ENCODE measurements at regions not wholly inside any gene's neighbourhood (a gene's known extent, or its start where the extent isn't known, plus 50 kb on each side); places are given as distances from the start of the nearest gene placed in this dataset.
"Not testable (repeated sequence)": the region's sequence is repeated elsewhere in the genome, so short reads cannot be mapped to it uniquely, and the experiment has no call there.

DNA sequence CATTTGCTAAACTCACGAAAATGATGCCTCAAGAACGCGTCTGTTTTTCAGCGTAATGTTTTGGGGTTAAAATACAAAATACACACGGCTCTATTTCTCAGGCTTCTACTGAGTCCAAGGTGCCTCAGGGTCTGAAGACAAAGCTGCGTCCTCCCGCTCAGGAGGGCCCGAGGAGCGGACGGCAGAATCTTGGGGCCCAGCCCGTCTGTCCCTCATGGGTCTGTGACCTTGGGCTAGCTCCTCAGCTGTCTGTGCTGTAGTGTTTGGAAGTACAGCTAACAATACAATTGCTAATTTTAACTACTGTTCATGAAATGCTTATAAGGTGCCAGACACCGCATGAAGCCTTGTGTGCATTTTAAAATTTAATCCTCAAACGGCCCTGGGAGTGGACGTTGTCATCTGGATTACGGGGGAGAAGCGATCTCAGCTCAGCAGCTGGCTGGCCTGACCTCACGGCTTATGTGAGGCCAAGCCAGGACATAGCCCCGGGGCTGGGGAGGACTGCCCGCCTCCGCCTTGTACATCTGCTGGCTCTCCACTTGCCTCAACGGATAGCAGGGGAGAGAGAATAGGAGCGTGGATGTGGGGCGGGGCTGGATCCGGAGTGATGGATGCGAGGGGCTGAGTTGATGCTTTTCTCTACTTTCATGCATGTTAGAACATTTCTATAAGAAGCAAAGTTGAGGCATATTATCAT lies 357.4 kb downstream of the GLRX3 start:
- DNase-seq: no peak

DNA sequence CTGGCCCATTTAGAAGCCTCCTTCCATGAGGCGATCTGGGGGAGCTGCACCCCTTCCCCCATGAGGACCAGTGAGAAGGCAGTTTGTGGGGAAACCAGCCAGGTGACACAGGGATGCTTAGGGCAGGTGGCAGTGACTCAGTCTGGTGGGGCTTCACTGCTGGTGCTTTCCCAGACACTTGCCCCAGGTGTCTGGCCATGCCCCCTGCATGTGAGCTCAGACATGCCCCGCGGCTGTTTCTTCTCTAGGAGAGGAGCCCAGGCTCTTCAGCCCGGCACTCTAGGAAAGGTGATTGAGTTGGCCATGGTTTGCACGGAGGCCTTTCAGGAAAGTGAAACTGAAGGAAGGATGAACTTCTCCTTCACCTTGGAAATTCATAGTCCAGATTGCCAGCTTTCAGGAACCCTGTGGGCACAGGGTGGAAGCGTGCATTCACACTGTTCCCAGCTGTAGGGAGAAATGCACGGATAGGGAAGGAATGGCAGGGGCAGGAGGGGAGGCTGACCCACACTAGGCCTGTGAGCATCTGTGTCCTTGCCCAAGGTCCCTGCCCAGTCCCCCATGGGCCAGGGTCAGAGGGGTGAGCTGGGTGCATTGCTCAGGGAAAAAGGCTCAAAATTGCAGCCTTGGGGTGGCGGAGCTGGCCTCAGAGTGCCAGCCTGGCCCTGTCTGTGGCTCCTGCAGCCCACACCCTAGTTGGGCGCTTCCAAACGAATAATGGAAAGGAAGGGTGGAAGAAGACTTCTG lies 359.1 kb downstream of the GLRX3 start:
- no peak for DNase-seq

GRCh38 chr10:130495891-130496636 lies 359.9 kb downstream of the GLRX3 start:
- DNase-seq: no peak

DNA sequence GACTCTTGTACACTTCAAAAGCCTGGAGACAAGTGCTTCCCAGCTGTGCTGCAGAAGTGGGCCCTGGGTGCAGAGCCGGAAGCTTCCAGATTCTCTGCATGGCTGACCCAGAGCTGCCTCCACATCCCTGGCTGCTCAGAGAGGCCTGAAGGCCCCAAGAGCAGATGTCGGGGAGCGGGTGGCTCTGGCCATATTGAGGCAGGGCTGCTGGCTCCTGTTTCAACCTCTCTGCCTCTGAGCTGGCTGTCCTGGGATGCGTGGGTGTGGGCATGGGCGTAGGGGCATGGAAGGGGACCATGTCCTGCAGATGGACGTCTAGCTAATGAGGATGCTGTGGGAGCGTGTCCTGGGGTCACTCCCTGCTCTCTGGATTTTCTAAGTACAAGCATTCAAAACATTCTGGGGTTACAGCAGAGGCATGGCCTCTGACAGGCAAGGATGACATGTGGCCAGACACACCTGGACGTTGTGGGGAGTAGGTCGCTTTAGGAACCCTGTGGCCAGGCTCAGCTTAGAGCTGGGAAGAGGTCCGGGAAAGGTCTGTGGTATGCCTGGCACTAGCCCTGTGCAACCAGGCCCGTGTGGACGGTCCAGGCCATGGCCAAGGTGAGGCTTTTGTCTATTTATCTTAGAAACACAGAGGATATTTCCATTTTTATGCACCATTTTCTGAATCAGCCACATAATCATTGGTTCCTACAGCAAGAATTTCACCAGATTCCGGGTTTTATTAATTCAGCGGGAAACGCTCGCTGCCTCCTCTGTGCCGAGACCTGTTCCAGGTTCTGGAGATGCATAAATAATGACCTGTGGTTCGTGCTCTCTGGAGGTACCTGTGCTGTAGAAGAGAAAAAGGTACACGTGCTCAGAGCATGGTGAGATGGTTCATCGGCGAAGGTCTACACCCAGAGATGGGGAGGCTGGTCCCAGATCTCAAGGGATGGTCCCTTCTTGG lies 361.1 kb downstream of the GLRX3 start:
- no peak for DNase-seq

- no peak for DNase-seq
Measured at GRCh38 chr10:130498042-130498441, 361.9 kb downstream of the GLRX3 start.

GRCh38 chr10:130498934-130499333 lies 362.7 kb downstream of the GLRX3 start:
- no peak for DNase-seq

DNA sequence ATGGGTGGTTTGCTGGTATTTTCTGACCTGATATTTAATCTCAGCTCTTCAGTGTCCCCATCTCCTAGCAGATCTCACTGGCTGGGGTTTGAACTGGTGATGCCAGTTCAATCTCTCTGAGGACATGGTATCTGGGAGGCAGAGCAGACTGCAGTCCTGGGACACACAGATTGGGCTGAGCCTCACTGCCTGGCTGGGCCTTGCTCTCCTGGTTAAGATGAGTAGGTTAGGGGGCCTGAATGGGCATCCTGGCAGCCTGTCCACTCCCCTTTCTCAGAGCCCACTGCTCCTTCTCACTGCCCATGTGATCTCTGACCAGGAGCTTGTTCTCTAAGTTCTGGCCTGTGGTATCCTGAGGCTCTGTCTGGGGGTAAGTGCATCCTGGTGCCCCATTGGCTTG lies 363.4 kb downstream of the GLRX3 start:
- DNase-seq: no peak

DNA sequence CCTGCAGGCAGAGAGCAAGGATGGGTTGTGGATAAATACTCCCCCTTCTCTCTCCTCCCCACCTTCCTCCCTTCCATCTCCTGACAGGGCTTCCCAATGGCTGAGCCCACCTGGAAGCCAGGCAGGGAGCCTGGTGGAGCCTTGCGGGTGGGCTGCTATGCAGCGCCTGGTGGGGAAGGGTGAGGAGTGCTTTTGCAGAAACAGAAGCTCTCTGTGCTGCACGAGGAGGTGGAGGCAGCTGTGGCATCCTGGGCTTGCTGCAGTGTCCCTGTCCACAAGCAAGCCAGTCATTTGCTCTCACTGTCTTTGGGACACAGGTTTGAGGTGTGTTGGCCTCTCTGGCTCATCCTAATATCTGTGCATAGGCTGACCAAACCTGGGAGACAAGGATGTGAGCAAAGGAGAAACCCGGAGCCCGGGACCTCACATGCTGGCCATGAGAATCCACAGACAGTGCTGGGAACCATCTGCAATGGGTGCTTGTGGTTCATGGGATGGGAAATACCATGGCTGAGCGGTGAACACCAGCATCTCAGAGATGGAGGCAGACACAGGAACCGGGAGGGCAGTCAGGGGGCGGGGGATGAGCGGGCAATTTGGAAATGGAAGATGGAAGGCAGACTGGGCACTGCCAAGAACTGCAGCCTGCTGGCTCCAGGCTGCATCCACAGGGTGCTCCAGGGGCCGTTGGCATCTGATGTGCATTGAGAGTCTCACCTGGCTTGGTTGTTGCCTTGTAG lies 364.2 kb downstream of the GLRX3 start:
- DNase-seq: no peak

DNA sequence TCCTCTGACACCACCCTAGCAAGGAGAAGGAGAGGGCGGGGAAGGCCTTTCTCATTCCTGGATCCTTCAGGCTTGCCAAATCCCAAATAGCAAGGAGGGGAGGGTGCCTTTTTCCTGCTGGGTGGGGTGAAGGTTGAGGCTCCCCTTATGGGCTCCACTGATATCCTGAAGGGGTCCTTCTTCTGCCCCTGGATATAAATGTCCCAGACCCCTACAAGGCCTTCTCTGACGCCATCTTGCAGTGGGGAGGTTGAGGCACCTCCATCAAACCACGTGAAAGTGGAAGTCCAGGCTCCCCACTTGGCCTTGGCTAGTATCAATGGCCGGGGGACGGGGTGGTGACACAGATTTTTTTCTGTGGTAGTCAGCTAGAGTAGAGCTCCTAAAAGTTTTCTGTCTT lies 371.3 kb downstream of the GLRX3 start:
- DNase-seq: no peak

DNA sequence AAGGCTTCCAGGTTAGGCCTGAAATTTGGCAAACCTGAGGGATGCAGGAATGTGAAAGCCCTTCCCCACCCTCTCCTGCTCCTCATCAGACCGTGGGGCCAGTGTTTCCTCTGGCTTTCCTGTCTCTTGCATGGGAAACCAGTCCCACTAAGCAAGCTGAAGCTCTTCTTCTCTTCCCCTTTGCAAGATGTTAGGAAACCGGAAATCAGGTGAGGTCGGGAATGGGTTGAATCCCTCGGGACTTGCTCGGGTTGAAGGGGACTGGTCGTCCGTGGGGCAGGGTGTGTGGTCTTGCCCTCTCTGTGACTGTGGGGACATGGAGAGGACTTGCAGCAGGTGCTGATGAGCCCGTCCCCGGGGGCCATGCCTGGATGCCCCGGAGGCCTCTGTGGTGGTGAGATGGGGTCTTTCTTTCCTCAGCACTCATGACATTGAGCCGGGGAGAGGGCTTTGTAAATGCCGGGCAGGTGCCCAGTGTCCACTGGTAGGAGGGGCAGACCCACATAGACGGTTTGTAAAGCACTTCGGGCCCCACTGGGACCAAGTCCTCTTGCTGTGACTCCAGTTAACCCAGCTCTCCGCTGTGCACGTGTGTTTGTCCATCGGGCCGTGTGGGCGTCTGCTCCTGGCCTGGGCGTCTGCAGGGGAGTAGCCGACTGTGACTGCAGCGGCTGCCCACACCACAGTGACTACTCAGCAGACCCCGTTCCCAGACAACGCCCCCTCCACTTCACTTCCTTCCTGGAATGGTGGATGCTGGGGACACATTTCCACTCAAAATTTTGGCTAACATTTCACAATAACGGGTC lies 373.9 kb downstream of the GLRX3 start:
- DNase-seq: no peak

DNA sequence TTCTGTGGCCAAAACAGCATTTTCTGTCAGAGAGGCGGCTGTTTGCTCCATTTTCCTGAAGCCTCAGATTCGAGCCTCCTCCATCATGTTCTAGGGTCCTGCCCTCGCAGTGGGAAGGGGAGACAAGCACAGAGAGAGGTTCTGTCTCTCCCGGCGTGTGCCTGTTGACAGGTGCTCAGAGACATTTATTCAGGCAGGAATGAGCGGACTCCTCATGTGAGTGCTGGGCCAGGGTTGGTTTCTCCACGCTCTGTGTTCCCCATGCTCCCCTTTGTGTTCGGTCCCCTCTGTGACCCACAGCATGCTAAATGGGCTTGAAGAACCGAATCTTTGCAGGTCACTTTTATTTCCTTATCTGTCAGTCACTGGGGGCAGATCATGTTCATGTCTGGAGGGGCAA lies 374.6 kb downstream of the GLRX3 start:
- DNase-seq: no peak

DNA sequence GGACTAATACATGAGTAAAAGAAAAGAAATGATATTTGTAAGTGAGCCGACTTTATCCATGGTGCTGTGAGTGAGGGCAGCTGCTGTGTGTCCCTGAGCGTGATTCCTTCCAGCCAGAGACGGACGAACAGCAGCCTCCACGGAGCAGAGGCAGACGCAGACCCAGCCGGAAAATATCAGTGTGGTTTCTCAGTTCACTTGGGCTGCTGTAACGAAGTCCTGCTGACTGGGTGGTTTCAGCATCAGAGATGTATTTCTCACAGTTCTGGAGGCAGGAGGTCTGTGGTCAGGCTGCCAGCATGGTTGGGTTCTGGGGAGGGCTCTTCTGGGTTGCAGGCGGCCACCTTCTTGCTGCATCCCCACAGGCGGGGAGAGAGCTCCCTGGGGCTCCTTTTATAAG lies 375.6 kb downstream of the GLRX3 start:
- no peak for DNase-seq

- no peak for DNase-seq
Measured at GRCh38 chr10:130512936-130513335, 376.7 kb downstream of the GLRX3 start.

- DNase-seq: no peak
Measured at GRCh38 chr10:130513686-130514476, 377.7 kb downstream of the GLRX3 start.

DNA sequence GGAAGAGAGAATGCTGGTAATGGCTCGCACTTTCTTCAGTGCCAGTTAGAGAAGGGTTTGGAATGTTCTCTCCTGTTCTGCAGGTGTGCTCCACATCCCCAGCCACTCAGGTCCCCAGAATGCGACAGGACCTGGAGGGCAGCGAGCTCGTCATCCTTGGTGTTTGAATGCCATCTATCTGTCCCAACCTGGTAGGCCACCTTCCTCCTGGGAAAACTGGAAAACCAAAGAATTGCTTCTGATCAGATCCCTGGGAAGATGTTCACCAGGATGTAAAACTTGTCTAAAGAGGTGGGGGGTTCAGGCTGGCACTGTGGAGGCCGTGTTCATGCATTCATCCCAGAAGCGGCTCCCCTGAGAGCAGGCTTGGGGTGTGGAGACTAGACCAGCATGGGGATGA lies 379.5 kb downstream of the GLRX3 start:
- DNase-seq: no peak

- no peak for DNase-seq
Measured at GRCh38 chr10:130516141-130516735, 380.0 kb downstream of the GLRX3 start.

- not testable (repeated sequence) for DNase-seq
Measured at GRCh38 chr10:130518921-130519320, 382.7 kb downstream of the GLRX3 start.

DNA sequence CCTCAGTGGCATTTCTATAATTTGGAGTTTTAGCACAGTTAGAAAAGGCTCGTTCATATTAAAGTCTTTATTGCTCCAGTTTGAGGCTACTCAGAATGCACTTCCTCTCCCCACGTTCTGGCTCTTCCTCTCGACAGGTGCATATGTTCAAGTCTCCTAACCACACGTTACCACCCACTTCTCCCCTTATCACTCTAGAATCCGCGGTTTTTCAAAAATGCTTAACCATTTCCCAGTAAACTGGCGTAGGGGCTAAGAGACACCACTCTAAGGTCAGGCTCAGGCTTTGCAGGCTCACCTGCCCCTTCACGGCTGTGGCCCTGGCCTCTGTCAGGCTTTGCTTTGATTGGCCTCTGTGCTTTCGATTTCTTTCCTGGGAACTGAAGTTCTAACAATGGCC lies 383.6 kb downstream of the GLRX3 start:
- DNase-seq: no peak

DNA sequence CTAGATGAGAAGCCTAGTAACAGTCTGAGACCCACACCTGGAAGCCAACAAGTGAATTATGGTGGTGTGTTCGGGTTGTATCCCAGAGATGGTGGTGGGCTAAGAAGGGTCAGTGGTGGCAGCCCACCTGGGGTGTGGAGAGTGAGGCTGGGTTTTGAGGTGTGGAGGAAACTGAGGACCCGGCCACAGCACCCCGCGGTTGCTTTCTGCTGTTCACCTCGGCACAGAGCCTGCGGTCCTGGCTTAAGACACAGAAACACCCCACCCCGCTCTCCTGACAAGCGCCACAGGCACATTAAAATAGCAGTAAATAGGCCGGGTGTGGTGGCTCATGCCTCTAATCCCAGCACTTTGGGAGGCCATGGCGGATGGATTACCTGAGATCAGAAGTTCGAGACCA lies 395.1 kb downstream of the GLRX3 start:
- no peak for DNase-seq

DNA sequence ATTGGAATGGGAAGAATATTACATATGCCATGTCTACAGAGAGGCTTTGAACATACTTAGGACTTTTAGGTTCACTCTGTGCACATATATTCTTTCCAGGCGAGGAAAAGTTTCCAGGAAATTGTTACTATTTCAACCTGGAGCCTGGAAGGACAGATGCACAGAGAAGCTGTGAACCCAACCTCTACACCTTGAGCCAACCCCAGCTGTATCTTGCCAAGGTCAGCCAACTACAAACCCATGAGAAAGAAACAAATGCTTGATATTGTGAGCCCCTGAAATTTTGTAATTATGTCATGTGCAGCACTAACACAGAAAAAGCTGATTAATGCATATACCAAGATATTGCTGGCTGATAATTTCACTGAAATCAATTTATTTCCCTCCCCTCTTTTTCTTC lies 404.9 kb downstream of the GLRX3 start:
- no peak for DNase-seq

Measured in NCI-H1694 treated with DMSO at 0.1 percent for 48 hours (cell line).